HG03565 (cell line): ENCODE measurements at regions not wholly inside any gene's neighbourhood (a gene's known extent, or its start where the extent isn't known, plus 50 kb on each side); places are given as distances from the start of the nearest gene placed in this dataset.

Experiments used
- ATAC-seq: cut with Tn5 transposase; IDR thresholded peaks from one replicate; pipeline ENCODE4 v1.9.1; 2021; ENCODE audit warnings: mild to moderate bottlenecking, moderate library complexity; ENCODE audit not compliant: unreplicated experiment

- ATAC-seq, result no peak
These were observed 144.7 kb downstream of the QRSL1 start for GRCh38 chr6:106773996-106774629.

GRCh38 chr6:106773522-106773921, 144.1 kb downstream of the QRSL1 start:
- no peak for ATAC-seq

DNA sequence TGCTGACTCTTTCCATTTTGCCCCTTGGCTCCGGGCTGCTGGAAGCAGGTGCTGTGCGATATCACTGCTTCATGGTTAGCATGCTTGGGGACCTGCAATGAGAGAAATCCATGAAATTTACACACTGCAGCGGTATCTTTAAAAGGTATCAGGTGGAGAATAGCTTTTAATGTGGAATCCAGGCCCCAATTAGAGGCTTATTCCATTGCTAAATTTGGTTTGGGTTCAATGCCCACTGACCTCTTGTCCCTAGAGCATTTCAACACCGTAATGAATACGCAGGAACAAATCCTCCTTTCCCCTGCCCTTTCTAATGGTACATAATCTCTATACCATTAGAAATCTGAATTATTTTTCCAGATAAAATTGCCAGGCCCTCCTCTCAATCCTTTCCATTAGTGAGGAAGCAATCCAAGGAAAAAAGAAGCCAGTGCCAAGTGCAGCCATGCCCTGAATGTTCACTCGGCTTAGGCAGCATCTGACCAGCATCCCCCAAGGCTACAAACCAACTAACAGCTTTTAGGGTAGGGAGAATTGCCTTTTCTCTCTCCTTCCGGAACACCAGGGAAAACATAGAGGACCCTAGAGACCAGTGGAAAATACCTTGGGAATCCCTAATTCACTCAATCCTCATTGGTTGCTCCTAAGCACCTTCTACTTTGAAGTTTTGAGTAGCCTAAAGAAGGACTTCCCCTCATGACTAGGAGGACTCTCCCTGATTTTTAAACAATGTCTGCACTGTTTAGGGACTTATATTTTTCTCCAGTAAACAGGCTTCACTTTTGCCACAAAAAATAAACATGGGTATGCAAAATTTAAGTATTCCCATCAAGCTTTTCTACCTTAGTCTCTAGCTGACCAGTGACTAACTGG, 143.1 kb downstream of the QRSL1 start:
- no peak for ATAC-seq

GRCh38 chr6:106771822-106772221, 142.4 kb downstream of the QRSL1 start:
- no peak for ATAC-seq

DNA sequence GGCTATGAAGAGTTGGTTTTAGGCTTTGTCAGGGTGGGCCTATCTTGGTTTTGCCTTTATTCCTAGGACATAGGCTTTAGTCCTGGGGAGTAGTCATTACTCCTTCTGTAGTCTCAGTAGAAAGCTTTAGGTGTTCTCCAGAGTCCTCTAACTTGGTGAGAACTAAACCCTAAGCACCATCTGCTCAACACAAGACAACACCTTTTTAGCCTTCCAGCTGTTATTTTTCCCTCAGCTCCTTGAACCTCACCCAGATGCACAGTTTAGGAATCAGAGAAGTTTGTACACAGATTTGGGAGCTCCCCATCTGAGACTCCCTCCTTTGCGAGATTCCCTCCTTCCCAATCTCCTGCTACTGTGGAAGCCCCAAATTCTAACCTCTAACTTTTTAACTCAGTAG, 141.3 kb downstream of the QRSL1 start:
- no peak for ATAC-seq

- no peak for ATAC-seq
These were observed 140.7 kb downstream of the QRSL1 start for GRCh38 chr6:106770081-106770480.

DNA sequence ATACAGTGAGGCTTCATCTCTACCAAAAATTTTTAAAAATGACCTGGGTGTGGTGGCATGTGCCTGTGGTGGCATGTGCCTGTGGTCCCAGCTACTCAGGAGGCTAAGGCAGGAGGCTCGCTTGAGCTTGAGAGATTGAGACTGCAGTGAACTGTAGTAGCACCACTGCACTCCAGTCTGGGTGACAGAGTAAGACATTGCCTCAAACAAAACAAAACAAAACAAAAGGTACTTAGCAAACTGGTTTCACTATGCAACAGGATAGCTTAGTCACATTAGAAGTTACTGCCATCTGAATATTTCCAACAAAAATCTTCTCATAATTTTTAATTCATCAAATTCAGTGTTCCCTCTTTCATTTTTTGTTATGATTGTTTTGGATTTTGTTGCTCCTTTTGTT, 137.9 kb downstream of the QRSL1 start:
- no peak for ATAC-seq

GRCh38 chr6:106766201-106766600, 136.8 kb downstream of the QRSL1 start:
- no peak for ATAC-seq

DNA sequence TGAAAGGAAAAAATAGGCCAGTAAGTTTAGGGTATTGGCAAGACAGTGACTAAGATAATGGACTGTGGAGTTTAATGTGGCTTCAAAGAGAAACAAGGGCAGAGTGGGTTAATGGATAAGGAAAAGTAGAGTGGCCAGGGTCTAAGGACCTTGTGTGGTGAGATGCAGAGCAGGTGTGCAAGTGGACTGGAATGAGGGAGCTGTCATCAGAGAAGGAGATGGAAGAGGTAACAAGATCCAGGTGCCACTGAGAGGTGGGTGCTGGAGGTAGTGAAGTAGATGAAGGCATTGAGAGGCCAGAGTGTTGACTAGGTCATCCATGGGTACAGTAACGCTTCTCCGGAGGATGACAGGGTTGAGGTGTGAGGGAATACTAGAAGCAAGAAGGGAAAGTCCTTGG, 136.1 kb downstream of the QRSL1 start:
- no peak for ATAC-seq

GRCh38 chr6:106764353-106764980, 135.1 kb downstream of the QRSL1 start:
- ATAC-seq, result no peak

- ATAC-seq, result no peak
These were observed 134.0 kb downstream of the QRSL1 start for GRCh38 chr6:106763361-106763760.

DNA sequence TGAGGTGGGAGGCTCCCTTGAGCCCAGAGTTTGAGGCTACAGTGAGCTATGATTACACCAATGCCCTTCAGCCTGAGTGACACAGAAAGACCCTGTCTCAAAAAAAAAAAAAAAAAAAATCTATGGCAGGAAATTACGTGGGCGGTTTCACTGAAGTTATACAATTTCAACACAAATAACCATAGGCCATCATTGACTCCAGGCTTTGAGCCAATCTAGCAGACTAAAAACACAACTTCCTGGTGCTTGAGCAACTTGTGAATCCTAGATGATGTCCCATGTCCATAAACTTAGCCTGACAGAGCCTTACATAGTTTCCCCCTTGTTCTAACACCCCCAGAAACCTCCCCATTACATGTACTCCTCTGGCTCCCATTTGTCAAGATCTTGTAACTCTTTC, 131.8 kb downstream of the QRSL1 start:
- ATAC-seq, result no peak

DNA sequence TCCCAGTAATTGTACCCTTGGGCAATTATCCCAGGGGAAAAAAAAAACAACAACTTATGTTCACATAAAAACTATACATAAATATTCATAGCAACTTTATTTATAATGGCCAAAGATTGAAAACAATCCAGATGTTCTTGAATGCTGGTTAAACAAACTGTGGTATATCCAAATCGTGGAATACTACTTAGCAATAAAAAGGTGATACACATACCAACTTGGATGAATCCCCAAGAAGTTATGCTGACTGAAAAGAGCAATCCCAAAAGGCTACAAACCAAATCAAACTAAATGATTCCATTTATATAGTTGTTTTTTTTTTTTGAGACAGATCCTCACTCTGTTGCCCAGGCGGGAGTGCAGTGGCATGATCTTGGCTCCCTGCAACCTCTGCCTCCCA, 129.7 kb downstream of the QRSL1 start:
- no peak for ATAC-seq

DNA sequence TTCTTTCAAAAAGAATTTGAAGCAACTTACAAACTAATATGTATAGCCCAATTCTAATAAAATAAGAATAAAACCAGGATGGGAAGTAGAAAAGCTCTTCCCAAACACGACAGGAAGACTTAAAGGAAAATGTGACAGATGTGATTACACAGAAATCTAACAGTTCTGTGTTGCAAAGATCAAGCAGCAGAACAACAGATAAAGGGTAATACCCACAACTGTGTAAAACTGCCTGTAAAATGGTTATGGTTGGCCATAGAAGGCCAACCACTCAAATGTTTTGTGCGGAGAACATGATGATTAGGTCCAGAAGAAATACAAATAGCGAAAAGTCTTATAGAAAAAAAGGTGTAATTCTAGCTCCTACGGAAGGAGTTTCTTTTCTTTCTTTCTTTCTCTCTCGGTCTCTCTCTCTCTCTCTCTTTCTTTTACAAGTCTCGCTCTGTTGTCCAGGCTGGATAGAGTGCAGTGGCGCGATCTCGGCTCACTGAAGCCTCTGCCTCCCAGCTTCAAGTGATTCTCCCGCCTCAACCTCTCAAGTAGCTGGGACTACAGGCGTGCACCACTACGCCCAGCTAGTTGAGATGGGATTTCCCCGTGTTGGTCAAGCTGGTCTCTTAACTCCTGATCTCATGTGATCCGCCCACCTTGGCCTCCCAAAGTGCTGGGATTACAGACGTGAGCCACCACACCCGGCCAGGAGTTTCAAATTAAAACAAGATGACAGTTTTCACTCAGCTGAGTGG, 128.5 kb downstream of the QRSL1 start:
- ATAC-seq, result no peak

DNA sequence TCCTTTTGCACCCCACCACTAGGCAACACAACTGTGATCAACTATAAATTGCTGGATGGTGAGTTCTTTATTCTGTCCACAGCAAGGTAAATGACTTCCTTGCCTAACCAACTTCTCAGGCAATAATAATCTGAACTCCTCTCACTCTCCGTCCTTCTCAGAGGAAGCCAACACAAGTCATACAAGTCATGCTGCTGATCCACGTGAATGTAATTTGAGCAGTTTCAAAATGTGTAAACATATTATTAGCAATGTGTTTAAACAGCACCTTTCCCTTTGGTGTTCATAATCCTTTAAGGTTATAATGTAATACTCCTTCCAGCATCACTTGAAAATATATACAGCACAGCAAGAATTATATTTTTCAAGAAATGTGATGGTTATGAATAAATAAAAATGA, 127.9 kb downstream of the QRSL1 start:
- ATAC-seq, result no peak

GRCh38 chr6:106754215-106754614, 124.8 kb downstream of the QRSL1 start:
- ATAC-seq, result no peak

GRCh38 chr6:106752641-106753040, 123.3 kb downstream of the QRSL1 start:
- ATAC-seq, result no peak

GRCh38 chr6:106751501-106752252, 122.3 kb downstream of the QRSL1 start:
- ATAC-seq, result no peak

DNA sequence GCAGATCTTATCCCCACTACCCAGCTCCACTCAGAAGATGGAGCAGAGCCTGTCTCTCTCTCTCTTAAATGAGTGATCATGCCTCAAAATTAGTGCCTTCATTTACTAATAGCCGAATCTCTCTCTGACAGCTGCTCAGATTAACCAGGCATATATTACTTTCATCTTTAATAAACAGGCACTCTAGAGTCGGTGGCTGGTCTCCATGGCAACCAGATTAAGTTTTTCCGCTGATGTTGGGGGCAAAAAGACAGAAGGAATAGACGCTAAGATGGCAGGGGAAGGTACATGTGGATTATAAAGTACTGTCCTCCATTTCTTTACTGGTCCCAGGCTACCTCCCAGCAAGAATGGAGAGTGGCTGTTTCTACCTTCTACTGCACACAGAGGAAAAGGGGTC, 121.6 kb downstream of the QRSL1 start:
- no peak for ATAC-seq

DNA sequence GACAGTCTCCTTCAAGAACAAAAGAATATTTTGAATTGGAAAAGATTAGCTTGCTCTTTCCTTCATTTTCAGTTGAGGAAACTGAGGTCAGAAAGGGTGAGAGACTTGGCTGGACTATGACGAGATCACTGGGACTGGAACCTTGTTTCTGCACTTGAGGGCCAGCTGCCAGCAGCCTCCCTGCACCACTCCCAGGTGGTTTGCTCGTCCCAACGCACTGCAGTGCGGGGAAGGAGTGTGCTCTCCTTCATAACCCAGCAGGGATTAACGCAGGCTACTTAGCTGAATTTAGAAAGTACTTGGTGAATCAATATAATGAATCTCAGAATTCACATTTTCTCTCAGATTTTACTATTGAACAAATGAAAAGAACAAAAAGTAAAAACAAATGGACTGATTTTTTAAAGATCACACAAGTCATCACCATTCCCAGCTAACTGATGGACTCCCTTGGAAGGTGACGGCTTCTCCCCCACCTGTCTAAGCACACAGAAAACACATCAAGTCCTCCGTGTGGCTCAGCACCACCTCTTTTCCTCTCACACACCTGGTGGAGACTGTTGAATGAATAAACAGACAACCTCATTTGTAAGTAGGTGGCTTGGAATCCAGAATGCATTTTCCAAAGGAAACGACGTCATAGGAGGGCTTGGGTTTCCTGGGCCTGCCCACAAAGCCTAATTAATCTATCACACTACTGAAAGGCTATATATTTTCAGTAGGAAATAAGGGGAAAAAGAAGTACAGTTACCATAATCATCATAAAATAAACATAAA, 121.0 kb downstream of the QRSL1 start:
- ATAC-seq, result no peak
